ENCODE measurements at regions not wholly inside any gene's neighbourhood (a gene's known extent, or its start where the extent isn't known, plus 50 kb on each side); places are given as distances from the start of the nearest gene placed in this dataset.
"Not testable (repeated sequence)": the region's sequence is repeated elsewhere in the genome, so short reads cannot be mapped to it uniquely, and the experiment has no call there.

- DNase-seq = no peak
Measured at GRCh38 chr7:84857336-84857735, 329.5 kb downstream of the SEMA3D start.

GRCh38 chr7:84855758-84856157 lies 331.1 kb downstream of the SEMA3D start:
- TF ChIP-seq CTCF (IDR thresholded peaks at IDR 0.05) = no peak
- no peak for TF ChIP-seq POLR2AphosphoS5 (IDR thresholded peaks at IDR 0.05)
- no peak for TF ChIP-seq EP300 (IDR thresholded peaks at IDR 0.05)
- TF ChIP-seq POLR2A (IDR thresholded peaks at IDR 0.05) = no peak
- intact Hi-C loops (cut with DNase I) = no loop called here
- no peak for DNase-seq

More at GRCh38 chr7:84857336-84857735, 329.5 kb downstream of the SEMA3D start:
- no peaks in the 10 kb centered on the region for H3K4me1 ChIP-seq
- H3K4me3 ChIP-seq = no peak overlapping the region
- WGBS, 2 donors = 73 to 86% methylated on average over 3 of the region's 3 CpGs
- H3K27me3 ChIP-seq = no peaks in the 10 kb centered on the region
- intact Hi-C loops (cut with DNase I) = no loop called here
- peaks cover 0 to 3% (median 0%) of the 10 kb centered on the region in 4 donors for H3K9me3 ChIP-seq
- H3K27ac ChIP-seq = no peak overlapping the region
- no peaks in the 10 kb centered on the region for H3K36me3 ChIP-seq
- TF ChIP-seq POLR2AphosphoS5 (IDR thresholded peaks at IDR 0.05) = no peak
- no peak for TF ChIP-seq EP300 (IDR thresholded peaks at IDR 0.05)
- no peak for TF ChIP-seq POLR2A (IDR thresholded peaks at IDR 0.05)
- no peak for TF ChIP-seq CTCF (IDR thresholded peaks at IDR 0.05)

GRCh38 chr7:84848974-84849372 lies 337.9 kb downstream of the SEMA3D start:
- DNase-seq; H3K4me1 ChIP-seq; H3K9me3 ChIP-seq; intact Hi-C loops (cut with DNase I); H3K4me3 ChIP-seq; H3K36me3 ChIP-seq; H3K27me3 ChIP-seq; H3K27ac ChIP-seq: not testable (repeated sequence)

More at GRCh38 chr7:84855758-84856157, 331.1 kb downstream of the SEMA3D start:
- Histone ChIP-seq H3K27me3 (no peaks in the 10 kb centered on the region), H3K4me1 (no peaks in the 10 kb centered on the region), H3K9me3 (peaks cover 0 to 3% (median 0%) of the 10 kb centered on the region in 4 donors), H3K36me3 (no peaks in the 10 kb centered on the region), H3K4me3 (no peak overlapping the region), H3K27ac (no peak overlapping the region)

GRCh38 chr7:84848219-84848973 lies 338.5 kb downstream of the SEMA3D start:
- no peak for TF ChIP-seq EP300 (IDR thresholded peaks at IDR 0.05)
- no peak for TF ChIP-seq CTCF (IDR thresholded peaks at IDR 0.05)
- no peak for TF ChIP-seq POLR2A (IDR thresholded peaks at IDR 0.05)
- no peak for TF ChIP-seq POLR2AphosphoS5 (IDR thresholded peaks at IDR 0.05)
- no peak overlapping the region for H3K27ac ChIP-seq
- H3K36me3 ChIP-seq = no peaks in the 10 kb centered on the region
- intact Hi-C loops (cut with DNase I) = no loop called here
- no peaks in the 10 kb centered on the region for H3K4me1 ChIP-seq
- H3K4me3 ChIP-seq = no peak overlapping the region
- no peak for DNase-seq
- H3K9me3 ChIP-seq = no peaks in the 10 kb centered on the region
- H3K27me3 ChIP-seq = no peaks in the 10 kb centered on the region

- no peak overlapping the region for H3K4me3 ChIP-seq
- TF ChIP-seq CTCF (IDR thresholded peaks at IDR 0.05) = no peak
- no peak for TF ChIP-seq EP300 (IDR thresholded peaks at IDR 0.05)
- TF ChIP-seq POLR2AphosphoS5 (IDR thresholded peaks at IDR 0.05) = no peak
- 45 to 64% methylated on average over 3 of the region's 3 CpGs for WGBS, 2 donors
- H3K27ac ChIP-seq = no peak overlapping the region
- no peaks in the 10 kb centered on the region for H3K9me3 ChIP-seq
- H3K4me1 ChIP-seq = no peaks in the 10 kb centered on the region
- no peak for DNase-seq
- no peaks in the 10 kb centered on the region for H3K27me3 ChIP-seq
- intact Hi-C loops (cut with DNase I) = no loop called here
- H3K36me3 ChIP-seq = no peaks in the 10 kb centered on the region
Measured at GRCh38 chr7:84847790-84848189, 339.1 kb downstream of the SEMA3D start.
